Suprapubic skin (tissue), 4 donors: ENCODE measurements at regions not wholly inside any gene's neighbourhood (a gene's known extent, or its start where the extent isn't known, plus 50 kb on each side); places are given as distances from the start of the nearest gene placed in this dataset.

Source experiments
- EP300 ChIP-seq: sonication (generic); formaldehyde crosslinking; IDR thresholded peaks from one replicate; pipeline ENCODE4 v1.6.1; 2017; ENCODE audit warnings: antibody characterized with exemption
- POLR2A ChIP-seq, 2 donors: fragments of 450-650 bp; IDR thresholded peaks; one replicate each; pipeline ENCODE4 v1.6.1; 2017; ENCODE audit warnings: antibody characterized with exemption in 2 of 2, mild to moderate bottlenecking in 2 of 2, moderate library complexity in 2 of 2
- POLR2AphosphoS5 ChIP-seq, 3 donors: sonication (generic); formaldehyde crosslinking; IDR thresholded peaks; one replicate each; pipeline ENCODE4 v1.6.1; 2017; ENCODE audit warnings: antibody characterized with exemption in 3 of 3
- TF ChIP-seq, protein P1 (sequence below), 2 donors: fragments of 200-600 bp in 1 of 2; fragments of 450-650 bp in 1 of 2; sonication (generic) in 1 of 2; IDR thresholded peaks; one replicate each; pipeline ENCODE4 v1.5.1; 2016 to 2019; ENCODE audit warnings: antibody characterized with exemption in 2 of 2, mild to moderate bottlenecking in 1 of 2, moderate library complexity in 1 of 2

GRCh38 chr11:92827132-92827531 is 142.3 kb upstream of the MTNR1B start:
- TF ChIP-seq, protein P1, sequence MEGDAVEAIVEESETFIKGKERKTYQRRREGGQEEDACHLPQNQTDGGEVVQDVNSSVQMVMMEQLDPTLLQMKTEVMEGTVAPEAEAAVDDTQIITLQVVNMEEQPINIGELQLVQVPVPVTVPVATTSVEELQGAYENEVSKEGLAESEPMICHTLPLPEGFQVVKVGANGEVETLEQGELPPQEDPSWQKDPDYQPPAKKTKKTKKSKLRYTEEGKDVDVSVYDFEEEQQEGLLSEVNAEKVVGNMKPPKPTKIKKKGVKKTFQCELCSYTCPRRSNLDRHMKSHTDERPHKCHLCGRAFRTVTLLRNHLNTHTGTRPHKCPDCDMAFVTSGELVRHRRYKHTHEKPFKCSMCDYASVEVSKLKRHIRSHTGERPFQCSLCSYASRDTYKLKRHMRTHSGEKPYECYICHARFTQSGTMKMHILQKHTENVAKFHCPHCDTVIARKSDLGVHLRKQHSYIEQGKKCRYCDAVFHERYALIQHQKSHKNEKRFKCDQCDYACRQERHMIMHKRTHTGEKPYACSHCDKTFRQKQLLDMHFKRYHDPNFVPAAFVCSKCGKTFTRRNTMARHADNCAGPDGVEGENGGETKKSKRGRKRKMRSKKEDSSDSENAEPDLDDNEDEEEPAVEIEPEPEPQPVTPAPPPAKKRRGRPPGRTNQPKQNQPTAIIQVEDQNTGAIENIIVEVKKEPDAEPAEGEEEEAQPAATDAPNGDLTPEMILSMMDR (IDR thresholded peaks at IDR 0.05), result no peak
- TF ChIP-seq EP300 (no peak), POLR2A (IDR thresholded peaks at IDR 0.05) (no peak), POLR2AphosphoS5 (IDR thresholded peaks at IDR 0.05) (no peak)
